GM23338 (cell line): ENCODE measurements at regions not wholly inside any gene's neighbourhood (a gene's known extent, or its start where the extent isn't known, plus 50 kb on each side); places are given as distances from the start of the nearest gene placed in this dataset.

ENCODE experiments used
- EZH2 ChIP-seq: fragments of 200-600 bp; sonication (generic); IDR thresholded peaks from one replicate; pipeline ENCODE4 v1.8.0; 2017; ENCODE audit warnings: antibody characterized with exemption, mild to moderate bottlenecking, low read depth; ENCODE audit not compliant: unreplicated experiment
- POLR2AphosphoS5 ChIP-seq: IDR thresholded peaks from 2 replicates; pipeline ENCODE4 v1.6.1; 2016; ENCODE audit warnings: antibody characterized with exemption, low read depth
- TF ChIP-seq, protein P1 (sequence below), 2 experiments: fragments of 200-600 bp in 1 of 2; sonication (generic) in 1 of 2; conservative IDR thresholded peaks; 2 replicates each; pipeline versions ENCODE4 v1.5.1 to v1.6.1; 2016 to 2017; ENCODE audit warnings: antibody characterized with exemption in 2 of 2, low read depth in 2 of 2, mild to moderate bottlenecking in 2 of 2, moderate library complexity in 1 of 2

DNA sequence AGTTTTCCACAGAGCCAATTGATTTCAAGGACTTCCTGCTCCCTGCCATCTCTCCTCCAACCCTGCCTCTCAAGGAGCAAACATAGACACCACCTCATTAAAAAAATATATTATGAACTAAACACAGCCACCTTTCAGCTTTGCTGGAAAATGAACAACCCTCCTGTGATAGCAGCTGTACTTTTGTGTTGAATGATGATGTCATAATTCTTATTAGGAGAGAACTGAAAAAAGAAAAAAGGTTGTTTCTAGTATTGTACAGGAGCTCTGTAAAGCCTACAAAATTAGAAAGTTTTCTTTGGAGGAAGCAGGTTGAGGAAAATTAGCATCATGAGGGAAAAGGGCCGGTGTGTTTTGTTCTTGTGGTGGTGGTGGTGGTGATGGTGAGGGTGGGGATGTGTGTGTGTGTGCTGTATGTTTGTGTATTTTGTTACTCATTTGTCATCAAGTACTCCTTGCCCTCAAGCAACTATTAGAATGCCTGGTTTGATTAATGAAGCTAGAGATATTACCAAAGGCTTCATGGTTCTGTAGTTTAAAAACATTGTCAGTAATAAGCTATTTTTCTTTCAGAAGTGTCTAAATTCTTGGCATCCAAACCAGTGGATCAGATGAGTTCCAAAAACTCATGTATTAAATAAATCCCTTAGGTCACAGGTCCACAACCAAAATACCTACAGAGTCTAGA is 405.9 kb downstream of the TLE4 start:
- no peak for TF ChIP-seq POLR2AphosphoS5
- TF ChIP-seq EZH2 = no peak
- TF ChIP-seq, protein P1, sequence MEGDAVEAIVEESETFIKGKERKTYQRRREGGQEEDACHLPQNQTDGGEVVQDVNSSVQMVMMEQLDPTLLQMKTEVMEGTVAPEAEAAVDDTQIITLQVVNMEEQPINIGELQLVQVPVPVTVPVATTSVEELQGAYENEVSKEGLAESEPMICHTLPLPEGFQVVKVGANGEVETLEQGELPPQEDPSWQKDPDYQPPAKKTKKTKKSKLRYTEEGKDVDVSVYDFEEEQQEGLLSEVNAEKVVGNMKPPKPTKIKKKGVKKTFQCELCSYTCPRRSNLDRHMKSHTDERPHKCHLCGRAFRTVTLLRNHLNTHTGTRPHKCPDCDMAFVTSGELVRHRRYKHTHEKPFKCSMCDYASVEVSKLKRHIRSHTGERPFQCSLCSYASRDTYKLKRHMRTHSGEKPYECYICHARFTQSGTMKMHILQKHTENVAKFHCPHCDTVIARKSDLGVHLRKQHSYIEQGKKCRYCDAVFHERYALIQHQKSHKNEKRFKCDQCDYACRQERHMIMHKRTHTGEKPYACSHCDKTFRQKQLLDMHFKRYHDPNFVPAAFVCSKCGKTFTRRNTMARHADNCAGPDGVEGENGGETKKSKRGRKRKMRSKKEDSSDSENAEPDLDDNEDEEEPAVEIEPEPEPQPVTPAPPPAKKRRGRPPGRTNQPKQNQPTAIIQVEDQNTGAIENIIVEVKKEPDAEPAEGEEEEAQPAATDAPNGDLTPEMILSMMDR (conservative IDR thresholded peaks at IDR 0.05; ENCODE audit: low read depth in 2 of 2) = no peak
